Neural cell (in vitro differentiated cells): ENCODE measurements at regions not wholly inside any gene's neighbourhood (a gene's known extent, or its start where the extent isn't known, plus 50 kb on each side); places are given as distances from the start of the nearest gene placed in this dataset.

Source experiments
- H2AFZ ChIP-seq: fragments of 200-600, 300-800 bp; sonication (generic), shearing (Covaris generic); 2 replicates; pipeline ENCODE4 v1.6.0; 2014; ENCODE audit warnings: low read depth, mild to moderate bottlenecking, antibody characterized with exemption, low read length, moderate library complexity
- H3F3A ChIP-seq: fragments of 200-600 bp; shearing (Covaris generic); 2 replicates; pipeline ENCODE4 v1.6.1; 2016; ENCODE audit warnings: mild to moderate bottlenecking, moderate library complexity, mixed read lengths, antibody characterized with exemption, low read length; ENCODE audit not compliant: insufficient read depth, poor library complexity, severe bottlenecking
- H3K27ac ChIP-seq: fragments of 200-600, 300-800 bp; sonication (generic), shearing (Covaris generic); 2 replicates; pipeline ENCODE4 v1.5.1; 2014; ENCODE audit warnings: mild to moderate bottlenecking, low read length, moderate library complexity
- H3K27me3 ChIP-seq: fragments of 300-800, 200-600 bp; sonication (generic), shearing (Covaris generic); 2 replicates; pipeline ENCODE4 v1.6.0; 2014; ENCODE audit warnings: mild to moderate bottlenecking, low read depth, low read length, moderate library complexity; ENCODE audit not compliant: insufficient read depth
- H3K36me3 ChIP-seq: fragments of 300-800, 200-600 bp; sonication (generic), shearing (Covaris generic); 2 replicates; pipeline ENCODE4 v1.5.1; 2014; ENCODE audit warnings: mild to moderate bottlenecking, antibody characterized with exemption, low read length, moderate library complexity; ENCODE audit not compliant: insufficient read depth
- H3K4me2 ChIP-seq: fragments of 300-800, 200-600 bp; sonication (generic), shearing (Covaris generic); 2 replicates; pipeline ENCODE4 v1.6.0; 2014; ENCODE audit warnings: mild to moderate bottlenecking, low read length
- H3K4me3 ChIP-seq: fragments of 300-800, 200-600 bp; sonication (generic), shearing (Covaris generic); 2 replicates; pipeline ENCODE4 v1.5.1; 2014; ENCODE audit warnings: mild to moderate bottlenecking, low read length, moderate library complexity
- H3K79me2 ChIP-seq: fragments of 200-600 bp; shearing (Covaris generic); replicated peaks from 2 replicates; pipeline ENCODE4 v1.6.0; 2014; ENCODE audit warnings: mild to moderate bottlenecking, low read length, moderate library complexity; ENCODE audit not compliant: insufficient read depth
- H3K9ac ChIP-seq: fragments of 300-800, 200-600 bp; sonication (generic), shearing (Covaris generic); 2 replicates; pipeline ENCODE4 v1.6.1; 2016; ENCODE audit warnings: mild to moderate bottlenecking, low read length, mixed read lengths
- H3K9me2 ChIP-seq: fragments of 200-600 bp; shearing (Covaris generic); 2 replicates; pipeline ENCODE4 v1.6.1; 2016; ENCODE audit warnings: mild to moderate bottlenecking, low read length, mixed read lengths; ENCODE audit not compliant: insufficient read depth
- H3K9me3 ChIP-seq: fragments of 200-600, 300-800 bp; sonication (generic), shearing (Covaris generic); 2 replicates; pipeline ENCODE4 v1.6.1; 2016; ENCODE audit warnings: mild to moderate bottlenecking, mixed run types, low read length, moderate library complexity, mixed read lengths
- H4K20me1 ChIP-seq: fragments of 200-600 bp; shearing (Covaris generic); 2 replicates; pipeline ENCODE4 v1.6.1; 2016; ENCODE audit warnings: mild to moderate bottlenecking, mixed run types; ENCODE audit not compliant: insufficient read depth
- EP300 ChIP-seq: fragments of 450-650 bp; conservative IDR thresholded peaks from 2 replicates; pipeline ENCODE4 v1.6.1; 2014; ENCODE audit warnings: antibody characterized with exemption, mild to moderate bottlenecking, moderate library complexity; ENCODE audit not compliant: poor library complexity, severe bottlenecking
- EZH2 ChIP-seq: fragments of 200-600, 300-800 bp; shearing (Covaris generic), sonication (generic); IDR thresholded peaks from 2 replicates; pipeline ENCODE4 v1.6.1; 2014; ENCODE audit warnings: antibody characterized with exemption, low read length, borderline replicate concordance, mild to moderate bottlenecking; ENCODE audit not compliant: insufficient read depth, poor library complexity, severe bottlenecking
- MXI1 ChIP-seq: fragments of 450-650 bp; conservative IDR thresholded peaks from 2 replicates; pipeline ENCODE4 v1.6.1; 2014; ENCODE audit warnings: antibody characterized with exemption, mild to moderate bottlenecking; ENCODE audit not compliant: poor library complexity, severe bottlenecking
- POLR2AphosphoS5 ChIP-seq: IDR thresholded peaks from 2 replicates; pipeline ENCODE4 v1.6.1; 2012
- RAD21 ChIP-seq: fragments of 450-650 bp; conservative IDR thresholded peaks from 2 replicates; pipeline ENCODE4 v1.6.1; 2014; ENCODE audit warnings: antibody characterized with exemption, mild to moderate bottlenecking, moderate library complexity
- SMC3 ChIP-seq: fragments of 450-650 bp; conservative IDR thresholded peaks from 2 replicates; pipeline ENCODE4 v1.6.1; 2014; ENCODE audit warnings: antibody characterized with exemption, mild to moderate bottlenecking, moderate library complexity; ENCODE audit not compliant: poor library complexity
- TAF1 ChIP-seq: IDR thresholded peaks from 2 replicates; pipeline ENCODE4 v1.6.1; 2012; ENCODE audit warnings: low read depth
- TF ChIP-seq, protein P1 (sequence below): fragments of 450-650 bp; IDR thresholded peaks from 2 replicates; pipeline ENCODE4 v1.5.1; 2014; ENCODE audit warnings: antibody characterized with exemption, mild to moderate bottlenecking, moderate library complexity; ENCODE audit not compliant: poor library complexity, severe bottlenecking
- TF ChIP-seq, protein P2 (sequence below): IDR thresholded peaks from 2 replicates; pipeline ENCODE4 v1.6.1; 2012; ENCODE audit warnings: borderline replicate concordance

DNA sequence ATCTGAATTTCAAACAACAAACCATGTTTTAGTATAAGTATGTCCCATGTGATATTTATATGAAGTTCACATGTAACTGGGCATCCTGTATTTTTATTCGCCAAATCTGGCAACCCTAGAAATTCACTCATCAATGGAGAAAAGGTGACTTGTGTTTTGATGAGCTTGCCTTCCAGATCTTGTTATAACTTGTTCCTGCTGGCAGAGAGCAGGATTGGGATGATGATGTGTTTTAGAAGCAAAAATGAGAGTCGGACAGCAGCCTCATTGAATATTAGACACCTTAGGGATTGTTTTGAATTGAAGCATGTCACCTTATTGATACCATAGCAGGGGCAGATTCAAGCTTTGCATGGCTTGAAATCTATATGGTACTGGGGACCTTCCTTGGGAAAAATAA is 85.4 kb upstream of the MED13 start:
- no peak overlapping the region for H3K4me2 ChIP-seq
- H2AFZ ChIP-seq: no peak overlapping the region

DNA sequence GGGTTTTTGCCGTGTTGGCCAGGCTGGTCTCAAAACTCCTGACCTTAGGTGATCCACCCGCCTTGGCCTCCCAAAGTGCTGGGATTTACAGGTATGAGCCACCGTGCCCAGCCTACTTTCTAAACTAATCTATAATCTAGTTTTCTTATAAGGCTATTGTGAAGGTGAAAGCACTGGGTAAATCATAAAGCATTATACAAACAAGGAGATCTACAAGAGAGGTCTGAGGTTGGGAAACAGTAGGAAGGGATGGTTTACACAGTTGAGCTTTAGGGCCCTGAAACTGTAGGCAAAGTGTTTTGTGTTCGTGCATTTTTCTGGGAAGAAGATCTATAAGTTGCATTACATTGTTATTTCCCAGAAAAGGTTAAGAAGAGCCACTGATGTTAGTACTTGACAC is 84.9 kb upstream of the MED13 start:
- no peak for TF ChIP-seq EP300
- no peaks in the 10 kb centered on the region for H4K20me1 ChIP-seq
- no peak overlapping the region for H2AFZ ChIP-seq
- H3K9me3 ChIP-seq: no peaks in the 10 kb centered on the region
- no peaks in the 10 kb centered on the region for H3K36me3 ChIP-seq
- H3K9me2 ChIP-seq: no peaks in the 10 kb centered on the region
- H3K27ac ChIP-seq: no peak overlapping the region
- no peak overlapping the region for H3K4me2 ChIP-seq
- no peak overlapping the region for H3K9ac ChIP-seq
- no peaks in the 10 kb centered on the region for H3K27me3 ChIP-seq
- H3K79me2 ChIP-seq: no peaks in the 10 kb centered on the region
- no peak overlapping the region for H3K4me3 ChIP-seq
- H3F3A ChIP-seq: no peaks in the 10 kb centered on the region

More for the DNA sequence above, 85.4 kb upstream of the MED13 start:
- Histone ChIP-seq H3K9me2 (no peaks in the 10 kb centered on the region), H3K27ac (no peak overlapping the region), H3K4me3 (no peak overlapping the region), H3K79me2 (no peaks in the 10 kb centered on the region), H3K27me3 (no peaks in the 10 kb centered on the region), H3K36me3 (no peaks in the 10 kb centered on the region), H3K9ac (no peak overlapping the region), H3K9me3 (no peaks in the 10 kb centered on the region), H3F3A (no peaks in the 10 kb centered on the region), H4K20me1 (no peaks in the 10 kb centered on the region)
- no peak for TF ChIP-seq RAD21

- Histone ChIP-seq H3K4me3 (no peak overlapping the region), H2AFZ (no peak overlapping the region), H3K9me3 (no peaks in the 10 kb centered on the region), H3K27me3 (no peaks in the 10 kb centered on the region), H3F3A (no peaks in the 10 kb centered on the region), H3K9me2 (no peaks in the 10 kb centered on the region), H3K79me2 (no peaks in the 10 kb centered on the region), H3K9ac (no peak overlapping the region), H4K20me1 (no peaks in the 10 kb centered on the region), H3K4me2 (no peak overlapping the region), H3K27ac (no peak overlapping the region), H3K36me3 (no peaks in the 10 kb centered on the region)
- TF ChIP-seq MXI1 (no peak), TAF1 (no peak), EP300 (no peak), EZH2 (no peak), POLR2AphosphoS5 (no peak), SMC3 (no peak), RAD21 (no peak)
- TF ChIP-seq, protein P1, sequence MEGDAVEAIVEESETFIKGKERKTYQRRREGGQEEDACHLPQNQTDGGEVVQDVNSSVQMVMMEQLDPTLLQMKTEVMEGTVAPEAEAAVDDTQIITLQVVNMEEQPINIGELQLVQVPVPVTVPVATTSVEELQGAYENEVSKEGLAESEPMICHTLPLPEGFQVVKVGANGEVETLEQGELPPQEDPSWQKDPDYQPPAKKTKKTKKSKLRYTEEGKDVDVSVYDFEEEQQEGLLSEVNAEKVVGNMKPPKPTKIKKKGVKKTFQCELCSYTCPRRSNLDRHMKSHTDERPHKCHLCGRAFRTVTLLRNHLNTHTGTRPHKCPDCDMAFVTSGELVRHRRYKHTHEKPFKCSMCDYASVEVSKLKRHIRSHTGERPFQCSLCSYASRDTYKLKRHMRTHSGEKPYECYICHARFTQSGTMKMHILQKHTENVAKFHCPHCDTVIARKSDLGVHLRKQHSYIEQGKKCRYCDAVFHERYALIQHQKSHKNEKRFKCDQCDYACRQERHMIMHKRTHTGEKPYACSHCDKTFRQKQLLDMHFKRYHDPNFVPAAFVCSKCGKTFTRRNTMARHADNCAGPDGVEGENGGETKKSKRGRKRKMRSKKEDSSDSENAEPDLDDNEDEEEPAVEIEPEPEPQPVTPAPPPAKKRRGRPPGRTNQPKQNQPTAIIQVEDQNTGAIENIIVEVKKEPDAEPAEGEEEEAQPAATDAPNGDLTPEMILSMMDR: no peak
- TF ChIP-seq, protein P2, sequence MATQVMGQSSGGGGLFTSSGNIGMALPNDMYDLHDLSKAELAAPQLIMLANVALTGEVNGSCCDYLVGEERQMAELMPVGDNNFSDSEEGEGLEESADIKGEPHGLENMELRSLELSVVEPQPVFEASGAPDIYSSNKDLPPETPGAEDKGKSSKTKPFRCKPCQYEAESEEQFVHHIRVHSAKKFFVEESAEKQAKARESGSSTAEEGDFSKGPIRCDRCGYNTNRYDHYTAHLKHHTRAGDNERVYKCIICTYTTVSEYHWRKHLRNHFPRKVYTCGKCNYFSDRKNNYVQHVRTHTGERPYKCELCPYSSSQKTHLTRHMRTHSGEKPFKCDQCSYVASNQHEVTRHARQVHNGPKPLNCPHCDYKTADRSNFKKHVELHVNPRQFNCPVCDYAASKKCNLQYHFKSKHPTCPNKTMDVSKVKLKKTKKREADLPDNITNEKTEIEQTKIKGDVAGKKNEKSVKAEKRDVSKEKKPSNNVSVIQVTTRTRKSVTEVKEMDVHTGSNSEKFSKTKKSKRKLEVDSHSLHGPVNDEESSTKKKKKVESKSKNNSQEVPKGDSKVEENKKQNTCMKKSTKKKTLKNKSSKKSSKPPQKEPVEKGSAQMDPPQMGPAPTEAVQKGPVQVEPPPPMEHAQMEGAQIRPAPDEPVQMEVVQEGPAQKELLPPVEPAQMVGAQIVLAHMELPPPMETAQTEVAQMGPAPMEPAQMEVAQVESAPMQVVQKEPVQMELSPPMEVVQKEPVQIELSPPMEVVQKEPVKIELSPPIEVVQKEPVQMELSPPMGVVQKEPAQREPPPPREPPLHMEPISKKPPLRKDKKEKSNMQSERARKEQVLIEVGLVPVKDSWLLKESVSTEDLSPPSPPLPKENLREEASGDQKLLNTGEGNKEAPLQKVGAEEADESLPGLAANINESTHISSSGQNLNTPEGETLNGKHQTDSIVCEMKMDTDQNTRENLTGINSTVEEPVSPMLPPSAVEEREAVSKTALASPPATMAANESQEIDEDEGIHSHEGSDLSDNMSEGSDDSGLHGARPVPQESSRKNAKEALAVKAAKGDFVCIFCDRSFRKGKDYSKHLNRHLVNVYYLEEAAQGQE: no peak
These were observed 82.2 kb upstream of the MED13 start for GRCh38 chr17:62147284-62147683.
